Fibroblast of lung (primary cell): ENCODE measurements at regions not wholly inside any gene's neighbourhood (a gene's known extent, or its start where the extent isn't known, plus 50 kb on each side); places are given as distances from the start of the nearest gene placed in this dataset.

Source experiments
- EZH2 ChIP-seq: IDR thresholded peaks from 2 replicates; pipeline ENCODE4 v1.5.1; 2012; ENCODE audit warnings: low read length, control low read depth, mild to moderate bottlenecking; ENCODE audit errors: missing control alignments
- TF ChIP-seq, protein P1 (sequence below), 2 donors: IDR thresholded peaks in 1 of 2; conservative IDR thresholded peaks in 1 of 2; 1 replicate in 1 of 2; 2 replicates in 1 of 2; pipeline ENCODE4 v1.5.1; 2011 to 2012; ENCODE audit warnings: low read length in 2 of 2, control low read depth in 1 of 2, inconsistent platforms in 1 of 2, low read depth in 1 of 2, mild to moderate bottlenecking in 1 of 2

DNA sequence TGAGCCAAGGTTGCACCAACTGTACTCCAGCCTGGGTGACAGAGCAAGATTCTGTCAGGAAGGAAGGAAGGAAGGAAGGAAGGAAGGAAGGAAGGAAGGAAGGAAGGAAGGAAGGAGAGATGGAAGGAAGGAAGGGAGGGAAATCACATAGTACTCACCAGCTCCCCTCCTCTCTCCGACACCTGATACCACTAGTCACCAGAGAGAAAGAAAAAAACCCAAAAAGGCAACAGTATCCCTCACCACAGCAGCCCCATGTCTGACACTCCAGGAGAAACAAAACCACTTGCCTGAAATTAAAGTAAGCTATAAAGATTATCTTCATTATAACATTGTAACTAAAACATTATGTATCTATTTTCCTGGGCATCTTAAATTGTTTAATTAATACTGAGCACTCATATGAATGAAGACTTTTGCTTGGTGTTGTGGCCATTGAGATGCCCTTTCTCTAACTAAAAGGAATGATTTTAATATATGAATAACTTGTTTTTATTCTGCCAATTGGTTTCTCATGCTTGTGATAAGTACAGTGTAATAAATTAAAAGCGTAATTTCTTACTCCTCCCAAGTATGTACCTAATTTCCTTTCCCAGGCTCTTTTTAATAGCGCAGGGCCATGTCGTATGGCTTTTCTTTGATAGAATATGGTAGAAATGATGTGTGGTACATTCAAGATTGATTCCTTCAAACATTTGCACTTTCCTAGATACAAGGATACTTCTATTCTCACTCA lies 390.0 kb downstream of the MMUT start:
- TF ChIP-seq EZH2, result no peak
- TF ChIP-seq, protein P1, sequence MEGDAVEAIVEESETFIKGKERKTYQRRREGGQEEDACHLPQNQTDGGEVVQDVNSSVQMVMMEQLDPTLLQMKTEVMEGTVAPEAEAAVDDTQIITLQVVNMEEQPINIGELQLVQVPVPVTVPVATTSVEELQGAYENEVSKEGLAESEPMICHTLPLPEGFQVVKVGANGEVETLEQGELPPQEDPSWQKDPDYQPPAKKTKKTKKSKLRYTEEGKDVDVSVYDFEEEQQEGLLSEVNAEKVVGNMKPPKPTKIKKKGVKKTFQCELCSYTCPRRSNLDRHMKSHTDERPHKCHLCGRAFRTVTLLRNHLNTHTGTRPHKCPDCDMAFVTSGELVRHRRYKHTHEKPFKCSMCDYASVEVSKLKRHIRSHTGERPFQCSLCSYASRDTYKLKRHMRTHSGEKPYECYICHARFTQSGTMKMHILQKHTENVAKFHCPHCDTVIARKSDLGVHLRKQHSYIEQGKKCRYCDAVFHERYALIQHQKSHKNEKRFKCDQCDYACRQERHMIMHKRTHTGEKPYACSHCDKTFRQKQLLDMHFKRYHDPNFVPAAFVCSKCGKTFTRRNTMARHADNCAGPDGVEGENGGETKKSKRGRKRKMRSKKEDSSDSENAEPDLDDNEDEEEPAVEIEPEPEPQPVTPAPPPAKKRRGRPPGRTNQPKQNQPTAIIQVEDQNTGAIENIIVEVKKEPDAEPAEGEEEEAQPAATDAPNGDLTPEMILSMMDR (conservative IDR thresholded peaks at IDR 0.05 in 1 of 2, IDR thresholded peaks at IDR 0.05 in 1 of 2; ENCODE audit: low read depth in 1 of 2, low read length in 2 of 2), result no peak
